ENCODE measurements at regions not wholly inside any gene's neighbourhood (a gene's known extent, or its start where the extent isn't known, plus 50 kb on each side); places are given as distances from the start of the nearest gene placed in this dataset.

GRCh38 chr5:38724301-38725030 is 121.3 kb upstream of the OSMR start:
- H3K27ac ChIP-seq (ENCODE audit: extremely low read length, insufficient read depth, low read length): no peak overlapping the region
- H3K9ac ChIP-seq (ENCODE audit: insufficient read depth, low read depth, low read length): no peak overlapping the region
- FAIRE-seq (no peak), DNase-seq (ENCODE audit: low spot score) (no peak), ATAC-seq (no peak)
- BruUV-seq (replicated peaks): no TSS peak
- TF ChIP-seq CERS6 (CRISPR knock-in tag; IDR thresholded peaks at IDR 0.05): no peak
- no peak for TF ChIP-seq ZSCAN29 (CRISPR knock-in tag; conservative IDR thresholded peaks at IDR 0.05)
- TF ChIP-seq MXD1 (CRISPR knock-in tag; IDR thresholded peaks at IDR 0.05): no peak
- TF ChIP-seq MIER3 (CRISPR knock-in tag; IDR thresholded peaks at IDR 0.05; ENCODE audit: borderline replicate concordance): no peak
- TF ChIP-seq THAP9 (CRISPR knock-in tag; IDR thresholded peaks at IDR 0.05; ENCODE audit: borderline replicate concordance): no peak
- TF ChIP-seq MTF1 (CRISPR knock-in tag; IDR thresholded peaks at IDR 0.05): no peak
- no peak for TF ChIP-seq FOSL2 (CRISPR knock-in tag; IDR thresholded peaks at IDR 0.05)
- TF ChIP-seq ZBTB1 (CRISPR knock-in tag; IDR thresholded peaks at IDR 0.05; ENCODE audit: borderline replicate concordance): no peak
- no peak for TF ChIP-seq ARID3A (IDR thresholded peaks at IDR 0.05; ENCODE audit: low read depth, low read length)
- no peak for TF ChIP-seq TOPORS (CRISPR knock-in tag; IDR thresholded peaks at IDR 0.05)
- TF ChIP-seq ZNF7 (CRISPR knock-in tag; IDR thresholded peaks at IDR 0.05): no peak
- no peaks in the 10 kb centered on the region for H3K9me3 ChIP-seq (ENCODE audit: low read length)
- POLR2A ChIA-PET: no interaction called here
- no peaks in the 10 kb centered on the region for H3K36me3 ChIP-seq (replicated peaks in 1 of 2; ENCODE audit: control insufficient read depth in 1 of 2, insufficient read depth in 2 of 2, low read length in 2 of 2)
- no peaks in the 10 kb centered on the region for H3K79me2 ChIP-seq (ENCODE audit: insufficient read depth, low read length)
- H2AFZ ChIP-seq (ENCODE audit: low read length): no peak overlapping the region
- intact Hi-C loops (cut with micrococcal nuclease; ENCODE audit: unreplicated experiment) (no loop called here), in situ Hi-C loops (cut with HindIII; ENCODE audit: extremely low pct_ligation_motif_present, low pct_unique_long_range_greater_than_20kb) (no loop called here)
- CTCF ChIA-PET (ENCODE audit: low intra/inter-chr PET ratio, low total read pairs): no interaction called here
- no peaks in the 10 kb centered on the region for H3K27me3 ChIP-seq (ENCODE audit: control insufficient read depth in 1 of 2, insufficient read depth in 2 of 2, low read length in 2 of 2)
- H3K4me1 ChIP-seq (ENCODE audit: insufficient read depth, low read length): no peaks in the 10 kb centered on the region
- WGBS (ENCODE audit: low lambda C conversion rate): 21% methylated on average over 2 of the region's 2 CpGs
- no peaks in the 10 kb centered on the region for H4K20me1 ChIP-seq (ENCODE audit: insufficient read depth, low read length)
- no peak overlapping the region for H3K4me2 ChIP-seq (ENCODE audit: low read depth, low read length)
- H3K4me3 ChIP-seq (replicated peaks in 1 of 3; ENCODE audit: insufficient read depth in 1 of 3, low read depth in 2 of 3, low read length in 3 of 3): no peak overlapping the region
